HepG2 (cell line): ENCODE measurements at regions not wholly inside any gene's neighbourhood (a gene's known extent, or its start where the extent isn't known, plus 50 kb on each side); places are given as distances from the start of the nearest gene placed in this dataset.

Source experiments
- EZH2 ChIP-seq: conservative IDR thresholded peaks from 2 replicates; pipeline ENCODE4 v1.6.1; 2012; ENCODE audit warnings: mild to moderate bottlenecking, low read depth, low read length, moderate library complexity
- NFIC ChIP-seq: IDR thresholded peaks from 2 replicates; pipeline ENCODE4 v1.6.1; 2012; ENCODE audit warnings: mild to moderate bottlenecking, low read length, inconsistent platforms
- TF ChIP-seq, protein P1 (sequence below): sonication (generic); formaldehyde crosslinking; IDR thresholded peaks from 2 replicates; pipeline ENCODE4 v1.4.0; 2020; ENCODE audit warnings: missing genetic modification reagents
- TF ChIP-seq, protein P2 (sequence below): sonication (generic); formaldehyde crosslinking; IDR thresholded peaks from 2 replicates; pipeline ENCODE4 v1.5.0; 2020; ENCODE audit warnings: mild to moderate bottlenecking, missing genetic modification reagents, moderate library complexity
- TF ChIP-seq, protein P3 (sequence below): sonication (generic); formaldehyde crosslinking; conservative IDR thresholded peaks from 2 replicates; pipeline ENCODE4 v1.4.0; 2020; ENCODE audit warnings: missing genetic modification reagents
- TF ChIP-seq, protein P4 (sequence below): sonication (generic); formaldehyde crosslinking; IDR thresholded peaks from 2 replicates; pipeline ENCODE4 v1.5.0; 2020; ENCODE audit warnings: missing genetic modification reagents

- TF ChIP-seq, protein P1, sequence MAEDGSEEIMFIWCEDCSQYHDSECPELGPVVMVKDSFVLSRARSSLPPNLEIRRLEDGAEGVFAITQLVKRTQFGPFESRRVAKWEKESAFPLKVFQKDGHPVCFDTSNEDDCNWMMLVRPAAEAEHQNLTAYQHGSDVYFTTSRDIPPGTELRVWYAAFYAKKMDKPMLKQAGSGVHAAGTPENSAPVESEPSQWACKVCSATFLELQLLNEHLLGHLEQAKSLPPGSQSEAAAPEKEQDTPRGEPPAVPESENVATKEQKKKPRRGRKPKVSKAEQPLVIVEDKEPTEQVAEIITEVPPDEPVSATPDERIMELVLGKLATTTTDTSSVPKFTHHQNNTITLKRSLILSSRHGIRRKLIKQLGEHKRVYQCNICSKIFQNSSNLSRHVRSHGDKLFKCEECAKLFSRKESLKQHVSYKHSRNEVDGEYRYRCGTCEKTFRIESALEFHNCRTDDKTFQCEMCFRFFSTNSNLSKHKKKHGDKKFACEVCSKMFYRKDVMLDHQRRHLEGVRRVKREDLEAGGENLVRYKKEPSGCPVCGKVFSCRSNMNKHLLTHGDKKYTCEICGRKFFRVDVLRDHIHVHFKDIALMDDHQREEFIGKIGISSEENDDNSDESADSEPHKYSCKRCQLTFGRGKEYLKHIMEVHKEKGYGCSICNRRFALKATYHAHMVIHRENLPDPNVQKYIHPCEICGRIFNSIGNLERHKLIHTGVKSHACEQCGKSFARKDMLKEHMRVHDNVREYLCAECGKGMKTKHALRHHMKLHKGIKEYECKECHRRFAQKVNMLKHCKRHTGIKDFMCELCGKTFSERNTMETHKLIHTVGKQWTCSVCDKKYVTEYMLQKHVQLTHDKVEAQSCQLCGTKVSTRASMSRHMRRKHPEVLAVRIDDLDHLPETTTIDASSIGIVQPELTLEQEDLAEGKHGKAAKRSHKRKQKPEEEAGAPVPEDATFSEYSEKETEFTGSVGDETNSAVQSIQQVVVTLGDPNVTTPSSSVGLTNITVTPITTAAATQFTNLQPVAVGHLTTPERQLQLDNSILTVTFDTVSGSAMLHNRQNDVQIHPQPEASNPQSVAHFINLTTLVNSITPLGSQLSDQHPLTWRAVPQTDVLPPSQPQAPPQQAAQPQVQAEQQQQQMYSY, result no peak
- TF ChIP-seq, protein P2, sequence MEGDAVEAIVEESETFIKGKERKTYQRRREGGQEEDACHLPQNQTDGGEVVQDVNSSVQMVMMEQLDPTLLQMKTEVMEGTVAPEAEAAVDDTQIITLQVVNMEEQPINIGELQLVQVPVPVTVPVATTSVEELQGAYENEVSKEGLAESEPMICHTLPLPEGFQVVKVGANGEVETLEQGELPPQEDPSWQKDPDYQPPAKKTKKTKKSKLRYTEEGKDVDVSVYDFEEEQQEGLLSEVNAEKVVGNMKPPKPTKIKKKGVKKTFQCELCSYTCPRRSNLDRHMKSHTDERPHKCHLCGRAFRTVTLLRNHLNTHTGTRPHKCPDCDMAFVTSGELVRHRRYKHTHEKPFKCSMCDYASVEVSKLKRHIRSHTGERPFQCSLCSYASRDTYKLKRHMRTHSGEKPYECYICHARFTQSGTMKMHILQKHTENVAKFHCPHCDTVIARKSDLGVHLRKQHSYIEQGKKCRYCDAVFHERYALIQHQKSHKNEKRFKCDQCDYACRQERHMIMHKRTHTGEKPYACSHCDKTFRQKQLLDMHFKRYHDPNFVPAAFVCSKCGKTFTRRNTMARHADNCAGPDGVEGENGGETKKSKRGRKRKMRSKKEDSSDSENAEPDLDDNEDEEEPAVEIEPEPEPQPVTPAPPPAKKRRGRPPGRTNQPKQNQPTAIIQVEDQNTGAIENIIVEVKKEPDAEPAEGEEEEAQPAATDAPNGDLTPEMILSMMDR (CRISPR knock-in tag), result no peak
- TF ChIP-seq, protein P3, sequence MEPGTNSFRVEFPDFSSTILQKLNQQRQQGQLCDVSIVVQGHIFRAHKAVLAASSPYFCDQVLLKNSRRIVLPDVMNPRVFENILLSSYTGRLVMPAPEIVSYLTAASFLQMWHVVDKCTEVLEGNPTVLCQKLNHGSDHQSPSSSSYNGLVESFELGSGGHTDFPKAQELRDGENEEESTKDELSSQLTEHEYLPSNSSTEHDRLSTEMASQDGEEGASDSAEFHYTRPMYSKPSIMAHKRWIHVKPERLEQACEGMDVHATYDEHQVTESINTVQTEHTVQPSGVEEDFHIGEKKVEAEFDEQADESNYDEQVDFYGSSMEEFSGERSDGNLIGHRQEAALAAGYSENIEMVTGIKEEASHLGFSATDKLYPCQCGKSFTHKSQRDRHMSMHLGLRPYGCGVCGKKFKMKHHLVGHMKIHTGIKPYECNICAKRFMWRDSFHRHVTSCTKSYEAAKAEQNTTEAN (CRISPR knock-in tag), result no peak
- no peak for TF ChIP-seq NFIC
- TF ChIP-seq, protein P4, sequence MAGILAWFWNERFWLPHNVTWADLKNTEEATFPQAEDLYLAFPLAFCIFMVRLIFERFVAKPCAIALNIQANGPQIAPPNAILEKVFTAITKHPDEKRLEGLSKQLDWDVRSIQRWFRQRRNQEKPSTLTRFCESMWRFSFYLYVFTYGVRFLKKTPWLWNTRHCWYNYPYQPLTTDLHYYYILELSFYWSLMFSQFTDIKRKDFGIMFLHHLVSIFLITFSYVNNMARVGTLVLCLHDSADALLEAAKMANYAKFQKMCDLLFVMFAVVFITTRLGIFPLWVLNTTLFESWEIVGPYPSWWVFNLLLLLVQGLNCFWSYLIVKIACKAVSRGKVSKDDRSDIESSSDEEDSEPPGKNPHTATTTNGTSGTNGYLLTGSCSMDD (CRISPR knock-in tag), result no peak
- TF ChIP-seq EZH2, result no peak
Measured at GRCh38 chr3:81859524-81859923, 98.1 kb upstream of the GBE1 start.
